HG02973 (cell line): ENCODE measurements at regions not wholly inside any gene's neighbourhood (a gene's known extent, or its start where the extent isn't known, plus 50 kb on each side); places are given as distances from the start of the nearest gene placed in this dataset.
"Not testable (repeated sequence)": the region's sequence is repeated elsewhere in the genome, so short reads cannot be mapped to it uniquely, and the experiment has no call there.

Source experiments
- ATAC-seq: cut with Tn5 transposase; IDR thresholded peaks from one replicate; pipeline ENCODE4 v1.9.1; 2021; ENCODE audit warnings: moderate library complexity; ENCODE audit not compliant: unreplicated experiment

DNA sequence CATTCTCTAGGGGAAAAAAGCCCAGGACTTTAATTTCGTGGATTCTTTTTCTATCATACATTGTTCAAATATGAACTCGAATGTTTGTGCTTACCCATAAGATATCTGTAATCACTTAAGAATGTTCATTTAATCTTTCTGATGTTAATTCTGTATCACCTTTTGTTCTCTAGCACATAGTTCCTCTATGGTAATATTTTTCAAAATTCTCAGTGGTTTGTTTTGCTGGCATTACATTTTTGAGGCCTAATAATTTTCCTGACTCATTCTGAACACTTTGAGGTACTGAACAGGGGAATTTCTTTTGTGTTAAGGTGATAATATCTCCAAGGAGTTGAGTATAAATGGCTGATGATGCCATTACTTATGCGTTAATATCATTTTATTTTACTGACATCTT, 490.7 kb upstream of the PITX2 start:
- ATAC-seq: no peak

DNA sequence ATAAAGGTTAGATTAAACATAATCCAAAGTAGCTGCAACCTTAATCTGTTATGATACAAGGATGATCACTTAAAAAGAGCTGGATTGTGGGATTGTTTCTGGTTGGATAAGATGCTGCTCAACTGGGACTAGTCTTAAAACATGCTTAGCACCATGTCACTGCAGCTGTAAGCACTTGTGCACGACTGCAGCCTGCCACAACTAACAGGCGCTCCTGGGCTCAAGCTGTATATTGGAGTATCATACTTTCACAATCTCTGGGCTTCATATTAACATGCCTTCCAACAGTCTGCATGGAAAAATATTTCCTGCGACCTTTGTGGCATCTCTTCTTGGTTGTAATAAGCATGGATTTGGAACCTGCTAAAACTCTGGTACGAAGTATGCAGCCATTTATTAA, 493.0 kb upstream of the PITX2 start:
- no peak for ATAC-seq

- no peak for ATAC-seq
Measured at GRCh38 chr4:111120191-111120590, 497.3 kb upstream of the PITX2 start.

DNA sequence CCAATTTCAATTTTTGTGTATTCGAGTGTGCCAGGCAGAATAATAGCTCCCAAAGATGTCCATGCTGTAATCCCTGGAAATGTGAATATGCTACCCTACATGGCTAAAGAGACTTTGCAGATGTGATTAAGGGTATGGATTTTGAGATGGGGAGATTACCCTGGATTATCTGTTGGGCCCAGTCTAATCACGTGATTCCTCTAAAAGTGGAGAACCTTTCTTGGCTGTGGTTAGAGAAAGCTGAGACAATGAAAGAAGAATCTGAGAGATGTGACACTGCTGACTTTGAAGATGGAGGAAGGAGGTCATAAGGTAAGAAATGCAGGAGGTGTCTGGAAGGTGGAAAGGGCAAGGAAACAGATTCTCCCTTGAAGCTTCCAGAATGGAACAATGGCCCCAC, 503.5 kb upstream of the PITX2 start:
- no peak for ATAC-seq

- ATAC-seq: no peak
Measured at GRCh38 chr4:111127841-111128240, 505.0 kb upstream of the PITX2 start.

GRCh38 chr4:111128327-111128726, 505.4 kb upstream of the PITX2 start:
- ATAC-seq: no peak

DNA sequence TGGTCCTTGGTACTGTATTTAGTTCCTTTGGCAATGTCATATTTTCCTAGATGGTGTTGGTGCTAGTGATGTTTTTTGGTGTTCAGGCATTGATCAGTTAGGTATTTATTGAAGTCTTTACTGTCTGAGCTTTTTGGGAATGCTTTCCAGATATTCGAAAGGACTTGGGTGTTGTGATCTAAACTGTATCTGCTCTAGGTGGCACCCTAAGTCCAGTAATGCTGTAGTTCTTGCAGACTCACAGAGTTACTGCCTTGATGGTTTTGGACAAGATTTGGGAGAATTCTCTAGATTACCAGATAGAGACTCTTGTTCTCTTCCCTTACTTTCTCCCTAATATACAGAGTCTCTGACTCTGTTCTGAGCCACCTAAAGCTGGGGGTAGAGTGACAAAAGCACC, 513.6 kb upstream of the PITX2 start:
- no peak for ATAC-seq

- ATAC-seq: no peak
Measured at GRCh38 chr4:111136967-111137366, 514.1 kb upstream of the PITX2 start.

GRCh38 chr4:111143510-111143909, 520.6 kb upstream of the PITX2 start:
- no peak for ATAC-seq

DNA sequence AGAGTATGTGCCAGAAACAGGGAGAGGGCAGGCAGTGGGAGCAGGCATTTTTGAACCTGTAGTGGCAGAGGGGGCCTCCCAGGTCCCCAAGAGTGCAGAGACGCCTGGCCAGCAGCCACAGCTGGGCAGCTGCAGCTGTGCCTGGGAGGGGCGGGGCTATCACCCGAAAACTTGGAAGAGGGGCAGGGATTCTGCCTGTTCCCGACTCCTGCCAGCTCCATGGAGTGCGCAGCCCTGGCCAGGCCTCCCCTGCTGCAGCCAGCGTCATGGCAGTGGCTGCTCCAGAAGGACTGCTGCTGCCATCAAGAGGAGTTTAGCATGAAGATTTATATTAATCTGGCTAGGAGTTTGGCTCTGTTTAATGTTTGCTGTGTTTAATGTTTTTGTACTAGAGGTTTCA, 532.1 kb upstream of the PITX2 start:
- no peak for ATAC-seq

GRCh38 chr4:111164556-111164955, 541.7 kb upstream of the PITX2 start:
- ATAC-seq: not testable (repeated sequence)

DNA sequence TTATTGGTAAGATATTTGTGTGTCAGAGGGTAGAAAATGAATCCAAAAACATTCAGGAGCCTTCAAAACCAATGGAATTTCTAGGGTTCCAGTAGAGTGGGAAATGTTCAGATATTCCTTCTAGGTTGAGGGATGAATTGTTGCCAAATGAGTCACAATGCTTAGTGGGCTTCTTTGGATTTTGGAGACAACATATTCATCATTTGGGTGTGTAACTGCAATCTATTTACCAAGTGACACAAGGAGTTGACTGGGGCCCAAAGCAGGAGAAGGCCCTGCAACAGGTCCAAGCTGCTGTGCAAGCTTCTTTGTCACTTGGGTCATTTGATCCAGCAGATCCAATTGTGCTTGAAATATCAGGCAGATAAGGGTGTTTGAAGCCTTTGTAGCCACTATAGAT, 551.5 kb upstream of the PITX2 start:
- no peak for ATAC-seq

- no peak for ATAC-seq
Measured at GRCh38 chr4:111178231-111178630, 555.4 kb upstream of the PITX2 start.

DNA sequence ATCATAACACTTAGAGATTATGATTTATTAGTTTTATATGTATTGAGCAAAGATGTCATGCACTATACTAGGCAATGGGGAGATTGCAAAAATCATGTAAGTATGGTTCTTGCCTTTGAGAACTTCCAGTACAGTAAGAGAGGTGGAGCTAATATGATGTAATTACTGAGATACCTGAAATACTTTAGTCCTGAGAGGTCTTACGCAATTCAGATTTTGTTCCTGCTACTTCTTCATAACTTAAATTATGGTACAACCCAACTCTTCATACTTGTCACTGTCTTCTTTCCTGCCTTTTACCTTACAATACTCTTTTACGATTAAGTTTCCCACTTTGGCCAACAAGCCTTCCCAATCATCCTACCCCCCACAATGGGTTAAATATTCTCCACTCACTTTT, 564.2 kb upstream of the PITX2 start:
- ATAC-seq: no peak

DNA sequence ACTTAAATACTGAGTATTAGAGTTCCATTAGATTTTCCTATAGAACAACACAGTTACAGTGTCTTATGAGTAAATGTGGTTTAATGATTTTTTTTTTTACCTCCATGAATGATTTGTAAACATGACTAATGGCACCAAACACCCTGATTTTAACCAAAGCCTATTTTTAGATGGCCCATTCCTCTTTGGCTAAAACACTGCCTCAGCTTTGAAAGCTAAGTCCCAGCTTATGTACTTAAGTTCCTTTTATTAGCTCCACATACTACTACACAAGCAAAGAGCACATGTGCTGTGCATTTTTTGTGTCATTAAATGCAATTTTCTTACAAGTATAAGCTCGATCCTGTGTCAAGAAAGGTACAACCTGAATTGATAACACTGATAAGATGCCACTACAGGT, 575.6 kb upstream of the PITX2 start:
- no peak for ATAC-seq

DNA sequence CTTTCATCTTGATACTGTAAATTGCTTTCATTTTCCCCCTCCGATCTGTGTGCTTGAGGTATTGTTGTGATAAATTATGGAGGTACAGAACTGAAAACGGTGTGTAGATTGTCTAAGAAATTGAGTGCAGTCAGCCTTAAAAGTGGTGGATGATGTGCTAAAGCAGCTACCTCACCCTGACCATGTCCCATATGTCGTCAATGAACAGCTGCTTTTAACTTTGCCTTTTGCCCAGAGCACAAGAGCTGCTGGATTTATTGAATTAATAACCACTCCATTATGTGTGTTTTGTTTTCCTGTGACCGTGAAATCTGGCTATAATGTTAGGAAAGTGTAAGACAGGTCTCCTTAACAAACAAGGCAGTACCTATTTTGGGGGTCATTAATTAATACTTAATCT, 581.9 kb upstream of the PITX2 start:
- no peak for ATAC-seq

- no peak for ATAC-seq
Measured at GRCh38 chr4:111208970-111209369, 586.1 kb upstream of the PITX2 start.

GRCh38 chr4:111209706-111210105, 586.8 kb upstream of the PITX2 start:
- ATAC-seq: no peak

GRCh38 chr4:111210595-111210994, 587.7 kb upstream of the PITX2 start:
- no peak for ATAC-seq

- no peak for ATAC-seq
Measured at GRCh38 chr4:111213531-111213930, 590.7 kb upstream of the PITX2 start.

DNA sequence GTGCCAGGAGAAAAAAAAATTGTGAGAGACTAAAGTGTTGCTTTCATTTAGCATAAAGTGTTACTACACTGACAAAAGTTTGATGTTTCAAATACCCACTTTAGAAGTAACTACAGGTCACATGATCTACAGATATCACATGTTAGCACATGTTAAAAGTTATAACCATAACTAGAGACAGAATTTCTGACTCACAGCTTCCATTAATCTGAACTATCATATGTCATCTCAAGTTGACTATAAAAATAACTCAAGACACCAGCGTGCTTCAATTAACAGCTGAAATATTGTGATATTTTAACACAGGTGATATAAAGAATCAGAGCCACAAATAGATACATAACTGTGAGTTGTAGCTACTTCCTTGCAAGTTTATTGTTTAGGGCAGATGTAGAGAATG, 591.5 kb upstream of the PITX2 start:
- ATAC-seq: no peak

- no peak for ATAC-seq
Measured at GRCh38 chr4:111215755-111216154, 592.9 kb upstream of the PITX2 start.

DNA sequence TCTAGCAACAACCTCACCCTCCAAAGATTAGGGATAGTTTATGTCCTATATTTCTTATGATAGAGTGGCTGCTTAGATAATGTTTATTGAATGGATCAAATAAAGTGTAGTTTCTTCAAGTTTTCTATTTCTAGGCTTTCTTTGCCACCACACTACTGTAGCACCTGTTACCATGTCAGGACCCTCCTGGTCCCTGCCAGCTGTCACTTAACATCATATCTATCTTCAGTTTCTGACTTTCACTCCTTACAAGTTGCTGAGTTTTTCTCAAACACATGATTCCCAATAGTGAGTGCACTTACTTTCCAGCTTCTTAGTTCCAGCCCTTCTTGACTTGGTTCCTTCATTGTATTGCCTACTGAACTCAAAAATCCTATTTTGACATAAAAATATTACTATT, 593.9 kb upstream of the PITX2 start:
- ATAC-seq: no peak

GRCh38 chr4:111221371-111221770, 598.5 kb upstream of the PITX2 start:
- ATAC-seq: no peak
